OCI-LY7 (cell line): ENCODE measurements at regions not wholly inside any gene's neighbourhood (a gene's known extent, or its start where the extent isn't known, plus 50 kb on each side); places are given as distances from the start of the nearest gene placed in this dataset.

Experiments used
- EZH2phosphoT487 ChIP-seq: fragments of 200-600 bp; sonication (generic); IDR thresholded peaks from 2 replicates; pipeline ENCODE4 v1.6.1; 2018; ENCODE audit warnings: low read depth, borderline replicate concordance, mild to moderate bottlenecking, mixed run types, antibody characterized with exemption, low read length, moderate library complexity, mixed read lengths
- TF ChIP-seq, protein P1 (sequence below): fragments of 200-600 bp; sonication (generic); conservative IDR thresholded peaks from 2 replicates; pipeline ENCODE4 v1.5.1; 2014; ENCODE audit warnings: mild to moderate bottlenecking, antibody characterized with exemption, low read length, moderate library complexity, mixed read lengths

DNA sequence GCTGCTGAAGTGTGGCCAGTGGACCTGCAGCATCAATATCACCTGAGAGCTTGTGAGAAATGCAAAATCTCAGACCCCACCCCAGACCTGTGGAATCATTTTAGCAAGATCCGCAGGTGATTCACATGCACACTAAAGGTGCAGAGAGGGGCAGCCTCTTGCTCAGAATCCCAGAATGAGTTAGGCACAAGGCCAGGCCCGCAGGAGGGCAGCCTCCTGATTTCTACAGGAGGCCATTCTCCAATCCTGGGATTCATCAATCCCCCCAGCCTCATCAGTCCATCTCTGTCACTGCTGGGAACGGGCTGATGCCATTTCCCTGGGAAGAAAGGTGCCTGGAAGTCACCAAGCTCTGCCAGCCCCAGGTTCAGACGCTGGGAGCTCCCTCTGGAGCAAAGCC, 63.0 kb upstream of the GPR26 start:
- TF ChIP-seq, protein P1, sequence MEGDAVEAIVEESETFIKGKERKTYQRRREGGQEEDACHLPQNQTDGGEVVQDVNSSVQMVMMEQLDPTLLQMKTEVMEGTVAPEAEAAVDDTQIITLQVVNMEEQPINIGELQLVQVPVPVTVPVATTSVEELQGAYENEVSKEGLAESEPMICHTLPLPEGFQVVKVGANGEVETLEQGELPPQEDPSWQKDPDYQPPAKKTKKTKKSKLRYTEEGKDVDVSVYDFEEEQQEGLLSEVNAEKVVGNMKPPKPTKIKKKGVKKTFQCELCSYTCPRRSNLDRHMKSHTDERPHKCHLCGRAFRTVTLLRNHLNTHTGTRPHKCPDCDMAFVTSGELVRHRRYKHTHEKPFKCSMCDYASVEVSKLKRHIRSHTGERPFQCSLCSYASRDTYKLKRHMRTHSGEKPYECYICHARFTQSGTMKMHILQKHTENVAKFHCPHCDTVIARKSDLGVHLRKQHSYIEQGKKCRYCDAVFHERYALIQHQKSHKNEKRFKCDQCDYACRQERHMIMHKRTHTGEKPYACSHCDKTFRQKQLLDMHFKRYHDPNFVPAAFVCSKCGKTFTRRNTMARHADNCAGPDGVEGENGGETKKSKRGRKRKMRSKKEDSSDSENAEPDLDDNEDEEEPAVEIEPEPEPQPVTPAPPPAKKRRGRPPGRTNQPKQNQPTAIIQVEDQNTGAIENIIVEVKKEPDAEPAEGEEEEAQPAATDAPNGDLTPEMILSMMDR: no peak
- TF ChIP-seq EZH2phosphoT487: no peak
